ES-I3 (cell line): ENCODE measurements at regions not wholly inside any gene's neighbourhood (a gene's known extent, or its start where the extent isn't known, plus 50 kb on each side); places are given as distances from the start of the nearest gene placed in this dataset.

Experiments used
- H3K36me3 ChIP-seq: 2 replicates; pipeline ENCODE4 v1.6.1; 2013; ENCODE audit warnings: mild to moderate bottlenecking, low read length, control low read depth, moderate library complexity; ENCODE audit not compliant: insufficient read depth
- H3K4me1 ChIP-seq: 2 replicates; pipeline ENCODE4 v1.6.1; 2013; ENCODE audit warnings: mild to moderate bottlenecking, control low read depth, low read length; ENCODE audit not compliant: insufficient read depth
- H3K9ac ChIP-seq: 2 replicates; pipeline ENCODE4 v1.6.1; 2013; ENCODE audit warnings: low read depth, mild to moderate bottlenecking, low read length, moderate library complexity
- H3K9me3 ChIP-seq: 2 replicates; pipeline ENCODE4 v1.6.1; 2013; ENCODE audit warnings: mild to moderate bottlenecking, low read length, moderate library complexity; ENCODE audit not compliant: control insufficient read depth, insufficient read depth

- no peaks in the 10 kb centered on the region for H3K36me3 ChIP-seq
These were observed 184.5 kb upstream of the TLE4 start for GRCh38 chr9:79387101-79387835.

GRCh38 chr9:79390077-79390698 is 181.6 kb upstream of the TLE4 start:
- Histone ChIP-seq H3K9ac (no peak overlapping the region), H3K4me1 (peaks cover 4% of the 10 kb centered on the region; the same call in 1 of the 2 replicates), H3K9me3 (no peaks in the 10 kb centered on the region), H3K36me3 (no peaks in the 10 kb centered on the region)

More at GRCh38 chr9:79387101-79387835, 184.5 kb upstream of the TLE4 start:
- H3K9ac ChIP-seq = no peak overlapping the region
- no peaks in the 10 kb centered on the region for H3K9me3 ChIP-seq
- peaks cover 7% of the 10 kb centered on the region for H3K4me1 ChIP-seq

GRCh38 chr9:79390781-79391770 is 180.7 kb upstream of the TLE4 start:
- H3K9me3 ChIP-seq = no peaks in the 10 kb centered on the region
- H3K36me3 ChIP-seq = no peaks in the 10 kb centered on the region
- no peak overlapping the region for H3K9ac ChIP-seq
- H3K4me1 ChIP-seq = peaks cover 11% of the 10 kb centered on the region

GRCh38 chr9:79395228-79395627 is 176.5 kb upstream of the TLE4 start:
- H3K9me3 ChIP-seq = no peaks in the 10 kb centered on the region
- H3K36me3 ChIP-seq = no peaks in the 10 kb centered on the region
- H3K4me1 ChIP-seq = peaks cover 17% of the 10 kb centered on the region
- peak overlapping the region; percentile 31; the same call in 1 of the 2 replicates for H3K9ac ChIP-seq

- Histone ChIP-seq H3K9me3 (no peaks in the 10 kb centered on the region), H3K9ac (peak overlapping the region; percentile 31; the same call in 1 of the 2 replicates)
These were observed 176.0 kb upstream of the TLE4 start for GRCh38 chr9:79395755-79396154.

GRCh38 chr9:79396168-79396567 is 175.6 kb upstream of the TLE4 start:
- no peaks in the 10 kb centered on the region for H3K9me3 ChIP-seq
- no peaks in the 10 kb centered on the region for H3K36me3 ChIP-seq
- peaks cover 17% of the 10 kb centered on the region for H3K4me1 ChIP-seq
- H3K9ac ChIP-seq = no peak overlapping the region

More at GRCh38 chr9:79395755-79396154, 176.0 kb upstream of the TLE4 start:
- no peaks in the 10 kb centered on the region for H3K36me3 ChIP-seq
- H3K4me1 ChIP-seq = peaks cover 17% of the 10 kb centered on the region

- H3K9ac ChIP-seq = no peak overlapping the region
- H3K4me1 ChIP-seq = no peaks in the 10 kb centered on the region
- no peaks in the 10 kb centered on the region for H3K9me3 ChIP-seq
These were observed 168.3 kb upstream of the TLE4 start for GRCh38 chr9:79403495-79403894.

GRCh38 chr9:79408200-79408599 is 163.6 kb upstream of the TLE4 start:
- Histone ChIP-seq H3K36me3 (no peaks in the 10 kb centered on the region), H3K4me1 (peaks cover 7% of the 10 kb centered on the region; the same call in 1 of the 2 replicates), H3K9me3 (no peaks in the 10 kb centered on the region), H3K9ac (no peak overlapping the region)

More at GRCh38 chr9:79403495-79403894, 168.3 kb upstream of the TLE4 start:
- H3K36me3 ChIP-seq = no peaks in the 10 kb centered on the region

- H3K4me1 ChIP-seq = peaks cover 7% of the 10 kb centered on the region; the same call in 1 of the 2 replicates
- no peaks in the 10 kb centered on the region for H3K9me3 ChIP-seq
- no peaks in the 10 kb centered on the region for H3K36me3 ChIP-seq
- no peak overlapping the region for H3K9ac ChIP-seq
These were observed 163.1 kb upstream of the TLE4 start for GRCh38 chr9:79408617-79409016.

- Histone ChIP-seq H3K36me3 (no peaks in the 10 kb centered on the region), H3K9me3 (no peaks in the 10 kb centered on the region), H3K4me1 (peaks cover 7% of the 10 kb centered on the region; the same call in 1 of the 2 replicates), H3K9ac (no peak overlapping the region)
These were observed 162.5 kb upstream of the TLE4 start for GRCh38 chr9:79409182-79409823.

GRCh38 chr9:79425840-79426239 is 145.9 kb upstream of the TLE4 start:
- Histone ChIP-seq H3K36me3 (no peaks in the 10 kb centered on the region), H3K9ac (no peak overlapping the region), H3K4me1 (no peaks in the 10 kb centered on the region), H3K9me3 (no peaks in the 10 kb centered on the region)

- Histone ChIP-seq H3K36me3 (no peaks in the 10 kb centered on the region), H3K9me3 (no peaks in the 10 kb centered on the region), H3K4me1 (no peaks in the 10 kb centered on the region), H3K9ac (no peak overlapping the region)
These were observed 143.3 kb upstream of the TLE4 start for GRCh38 chr9:79428422-79428821.

- H3K4me1 ChIP-seq = no peaks in the 10 kb centered on the region
These were observed 141.1 kb upstream of the TLE4 start for GRCh38 chr9:79430619-79431018.

More at GRCh38 chr9:79430619-79431018, 141.1 kb upstream of the TLE4 start:
- Histone ChIP-seq H3K36me3 (no peaks in the 10 kb centered on the region), H3K9me3 (no peaks in the 10 kb centered on the region), H3K9ac (no peak overlapping the region)
